HG03439 (cell line): ENCODE measurements at regions not wholly inside any gene's neighbourhood (a gene's known extent, or its start where the extent isn't known, plus 50 kb on each side); places are given as distances from the start of the nearest gene placed in this dataset.

Source experiments
- ATAC-seq: cut with Tn5 transposase; IDR thresholded peaks from one replicate; pipeline ENCODE4 v1.9.1; 2021; ENCODE audit warnings: mild to moderate bottlenecking, moderate library complexity; ENCODE audit not compliant: unreplicated experiment

DNA sequence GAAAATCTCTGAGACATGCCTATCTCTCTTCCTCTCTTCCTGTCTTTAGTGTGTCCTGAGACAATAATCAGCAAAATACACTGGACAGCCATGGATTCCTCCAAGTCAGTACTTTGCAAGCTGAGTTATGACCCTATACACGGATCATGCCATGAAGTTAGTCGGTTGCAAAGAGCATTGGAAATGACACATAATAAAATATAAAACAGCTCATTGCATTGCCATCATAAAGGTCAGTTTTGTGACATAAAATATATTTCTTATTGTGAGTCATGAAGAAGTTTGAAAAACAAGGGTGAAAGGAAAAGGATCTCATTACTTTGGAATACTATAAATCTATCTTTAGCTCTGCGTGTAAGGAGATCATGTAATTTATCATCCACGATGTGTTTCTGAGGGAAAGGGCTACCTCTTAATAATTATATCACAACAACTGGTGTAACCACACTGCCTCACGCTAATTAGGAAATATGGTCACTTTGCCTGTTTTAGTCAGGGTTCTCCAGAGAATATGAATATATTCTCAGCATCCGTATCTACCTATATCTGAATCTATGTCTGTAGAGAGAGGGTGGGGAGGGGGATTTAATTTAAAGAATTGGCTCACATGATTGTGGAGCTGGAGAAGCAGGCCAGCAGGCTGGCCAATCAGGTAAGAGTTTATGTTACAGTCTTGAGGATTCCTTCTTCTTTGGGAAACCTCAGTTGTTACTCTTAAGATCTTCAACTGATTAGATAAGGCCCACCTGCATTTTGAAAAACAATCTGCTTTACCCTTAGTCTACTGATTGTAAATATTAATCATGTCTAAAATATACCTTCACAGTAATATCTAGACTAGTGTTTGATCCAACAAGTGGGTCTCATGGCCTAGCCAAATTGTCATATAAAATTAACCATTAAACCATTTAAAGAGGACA is 198.8 kb downstream of the FAT3 start:
- no peak for ATAC-seq

GRCh38 chr11:92424281-92424680 is 199.7 kb downstream of the FAT3 start:
- ATAC-seq = no peak

DNA sequence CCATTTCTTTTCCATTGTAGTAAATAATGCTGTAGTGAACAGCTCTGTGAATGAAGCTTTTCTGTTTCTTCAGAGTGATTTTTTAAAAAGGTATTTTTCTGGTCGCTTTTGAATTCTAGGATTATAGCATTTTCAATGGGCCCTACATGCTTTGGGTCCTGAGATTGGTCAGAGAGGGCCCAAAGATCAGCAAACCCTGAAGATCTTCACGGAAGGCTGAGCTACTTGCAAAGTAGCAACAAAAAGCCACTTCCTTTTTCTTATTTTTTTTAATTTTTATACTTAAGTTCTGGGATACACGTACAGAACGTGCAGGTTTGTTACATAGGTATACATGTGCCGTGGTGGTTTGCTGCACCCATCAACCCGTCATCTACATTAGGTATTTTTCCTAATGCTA is 200.5 kb downstream of the FAT3 start:
- no peak for ATAC-seq

DNA sequence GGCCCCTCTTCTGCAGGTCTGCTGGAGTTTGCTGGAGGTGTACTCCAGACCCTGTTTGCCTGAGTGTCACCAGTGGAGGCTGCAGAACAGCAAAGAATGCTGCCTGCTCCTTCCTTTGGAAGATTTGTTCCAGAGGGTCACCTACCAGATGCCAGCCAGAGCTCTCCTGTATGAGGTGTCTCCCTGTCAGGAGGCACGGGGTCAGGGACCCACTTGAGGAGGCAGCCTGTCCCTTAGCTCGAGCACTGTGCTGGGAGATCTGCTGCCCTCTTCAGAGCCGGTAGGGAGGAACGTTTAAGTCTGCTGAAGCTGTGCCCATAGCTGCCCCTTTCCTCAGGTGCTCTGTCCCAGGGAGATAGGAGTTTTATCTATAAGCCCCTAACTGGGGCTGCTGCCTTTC is 207.9 kb downstream of the FAT3 start:
- ATAC-seq = no peak

GRCh38 chr11:92436034-92436920 is 211.7 kb downstream of the FAT3 start:
- no peak for ATAC-seq

DNA sequence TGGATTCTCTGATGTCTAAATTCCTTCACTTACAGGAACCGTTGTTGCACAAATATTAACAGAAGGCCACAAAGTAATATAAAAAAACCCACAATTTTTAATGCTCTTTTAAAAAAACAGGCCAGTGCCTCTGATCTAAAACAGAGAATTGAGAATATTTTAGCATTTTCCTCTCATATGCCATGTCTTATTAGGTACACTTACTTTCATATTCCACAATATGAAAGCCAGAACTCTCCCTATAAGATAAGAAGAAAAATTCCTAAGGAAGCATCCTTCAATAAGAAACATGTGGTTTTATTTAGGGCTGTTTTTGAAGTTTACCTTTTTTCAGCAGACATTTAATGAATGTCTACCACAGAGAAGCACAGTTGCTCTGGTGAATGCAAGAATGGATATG is 214.5 kb downstream of the FAT3 start:
- no peak for ATAC-seq

GRCh38 chr11:92440701-92441442 is 216.3 kb downstream of the FAT3 start:
- no peak for ATAC-seq

DNA sequence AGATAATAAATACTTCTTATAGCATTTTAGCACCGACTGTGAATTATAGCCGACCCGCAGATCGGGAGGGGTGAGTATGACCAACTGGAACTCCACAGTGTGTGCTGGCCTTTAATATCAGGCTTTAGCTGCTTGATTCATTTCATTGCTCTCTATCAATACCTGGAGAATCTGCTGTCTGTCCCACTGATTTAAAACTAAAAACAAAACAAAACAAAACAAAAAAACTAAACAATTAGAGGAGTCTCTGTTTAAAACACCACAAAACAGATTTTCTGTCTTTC is 216.8 kb downstream of the FAT3 start:
- no peak for ATAC-seq

DNA sequence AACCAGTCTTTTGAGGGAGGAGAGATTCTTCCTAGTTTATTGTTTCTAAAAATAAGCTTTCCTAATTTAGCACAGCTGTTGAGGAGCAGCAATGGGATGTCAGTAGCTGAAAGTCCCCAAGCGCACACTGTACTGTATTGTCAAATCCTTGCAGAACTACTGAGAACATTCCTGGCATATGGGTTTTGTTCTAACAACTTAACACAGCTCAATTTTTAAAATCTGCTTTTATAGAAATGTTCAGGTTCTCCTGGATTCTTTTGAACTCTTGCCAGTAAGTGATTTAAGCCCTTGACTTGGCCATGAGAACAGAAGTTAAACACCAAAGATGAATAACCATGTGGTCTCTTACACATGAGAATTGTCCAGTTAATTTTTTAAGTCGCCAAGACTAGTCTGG is 218.6 kb downstream of the FAT3 start:
- ATAC-seq = no peak

DNA sequence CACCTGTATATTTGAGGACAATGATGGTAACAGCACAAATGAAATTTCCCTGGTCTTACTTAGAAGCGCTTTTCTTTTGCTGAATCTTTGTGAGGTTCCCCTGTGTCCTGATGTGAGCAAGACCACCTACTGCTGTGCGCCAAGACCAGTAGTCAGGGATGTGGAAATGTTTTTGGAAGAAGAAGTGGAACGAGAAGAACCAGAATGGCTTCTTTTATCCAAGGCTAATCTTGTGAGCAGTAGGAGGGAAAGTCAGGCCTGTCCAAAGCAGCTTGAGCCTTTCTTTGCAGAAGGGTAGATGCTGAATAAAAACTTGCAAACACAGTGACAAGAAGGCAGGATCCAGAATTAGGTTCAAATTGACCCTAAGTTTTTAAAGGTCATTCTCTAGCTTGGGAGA is 223.0 kb downstream of the FAT3 start:
- ATAC-seq = no peak

DNA sequence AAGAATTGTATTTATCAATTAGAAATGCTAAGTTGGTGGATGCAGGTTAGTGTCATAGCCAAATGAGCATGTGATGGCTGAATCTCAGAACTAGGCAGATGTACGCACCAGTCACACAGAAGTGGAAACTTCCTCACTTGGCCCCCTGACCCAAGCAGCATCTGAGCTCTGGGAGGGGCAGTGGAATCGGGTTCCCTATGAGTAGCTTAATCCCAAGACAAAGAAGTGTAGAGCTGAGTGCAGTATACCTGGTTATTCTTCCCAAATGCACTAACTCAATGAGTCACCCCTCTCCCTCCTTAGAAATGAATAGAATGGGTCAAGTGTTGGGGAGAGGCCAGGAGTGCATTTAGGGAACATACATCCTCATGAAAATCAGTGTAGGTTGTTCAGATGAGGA is 224.6 kb downstream of the FAT3 start:
- ATAC-seq = no peak

GRCh38 chr11:92449780-92450179 is 225.2 kb downstream of the FAT3 start:
- no peak for ATAC-seq

DNA sequence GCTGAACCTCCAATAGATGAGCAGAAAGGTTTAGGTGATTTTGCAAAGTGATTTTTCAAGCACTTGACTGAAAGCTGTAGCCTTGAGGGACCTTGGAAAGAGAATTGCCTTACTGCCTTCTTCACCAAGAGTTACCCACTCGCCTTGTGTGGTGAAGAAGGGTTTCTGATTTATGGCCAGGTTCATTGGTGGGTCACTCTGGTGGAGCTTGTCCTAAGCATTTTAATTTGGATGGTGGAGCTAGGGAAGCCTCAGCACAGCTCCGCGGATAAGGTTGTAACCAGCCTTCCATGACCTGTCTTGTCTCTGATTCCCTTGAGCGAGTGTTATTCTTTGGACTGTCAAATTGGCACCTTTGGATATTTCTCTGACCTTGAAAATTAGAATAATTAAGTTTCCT is 226.4 kb downstream of the FAT3 start:
- ATAC-seq = no peak

DNA sequence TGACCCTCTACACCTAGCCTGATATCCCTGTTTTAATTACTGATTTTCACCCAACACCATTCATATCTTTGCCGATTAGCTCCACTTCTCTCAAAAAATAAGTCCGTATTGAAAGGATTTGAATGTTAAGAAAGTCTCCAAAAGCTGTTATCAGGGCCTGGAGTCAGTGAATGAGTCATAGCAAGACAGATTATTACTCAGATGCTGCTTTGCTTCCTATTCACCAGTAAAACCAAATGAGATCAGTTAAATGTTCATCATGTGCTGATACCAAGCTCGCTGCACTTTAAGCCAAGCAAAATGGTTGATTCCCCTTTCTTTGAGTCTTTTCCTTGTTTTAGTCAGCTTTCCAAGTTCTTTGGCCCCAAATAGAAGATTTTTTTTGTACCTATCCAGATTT is 228.4 kb downstream of the FAT3 start:
- no peak for ATAC-seq

GRCh38 chr11:92455210-92455790 is 230.7 kb downstream of the FAT3 start:
- no peak for ATAC-seq

- no peak for ATAC-seq
Measured at GRCh38 chr11:92457250-92457649, 232.6 kb downstream of the FAT3 start.

GRCh38 chr11:92458486-92458885 is 233.9 kb downstream of the FAT3 start:
- no peak for ATAC-seq

GRCh38 chr11:92460213-92460612 is 235.6 kb downstream of the FAT3 start:
- no peak for ATAC-seq

GRCh38 chr11:92461447-92461846 is 236.8 kb downstream of the FAT3 start:
- no peak for ATAC-seq

DNA sequence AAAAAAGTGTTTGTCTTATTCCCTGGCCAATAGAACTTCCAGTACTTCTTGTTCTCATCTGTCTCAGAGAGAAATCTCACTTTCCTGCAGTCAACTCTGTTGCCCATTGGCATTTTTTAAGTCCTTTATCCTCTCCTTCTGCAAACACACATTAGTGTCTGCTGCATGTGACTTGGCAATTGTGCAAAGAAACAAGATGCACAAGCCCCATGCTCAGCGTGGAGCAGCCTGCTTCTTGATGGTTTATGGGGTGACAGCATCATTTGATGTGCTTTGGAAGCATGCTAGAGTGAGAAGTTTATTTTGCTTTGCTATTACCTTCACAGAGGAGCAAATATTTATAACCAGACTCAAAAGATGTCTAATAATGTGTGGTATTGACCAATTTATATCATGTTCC is 238.2 kb downstream of the FAT3 start:
- ATAC-seq = no peak

DNA sequence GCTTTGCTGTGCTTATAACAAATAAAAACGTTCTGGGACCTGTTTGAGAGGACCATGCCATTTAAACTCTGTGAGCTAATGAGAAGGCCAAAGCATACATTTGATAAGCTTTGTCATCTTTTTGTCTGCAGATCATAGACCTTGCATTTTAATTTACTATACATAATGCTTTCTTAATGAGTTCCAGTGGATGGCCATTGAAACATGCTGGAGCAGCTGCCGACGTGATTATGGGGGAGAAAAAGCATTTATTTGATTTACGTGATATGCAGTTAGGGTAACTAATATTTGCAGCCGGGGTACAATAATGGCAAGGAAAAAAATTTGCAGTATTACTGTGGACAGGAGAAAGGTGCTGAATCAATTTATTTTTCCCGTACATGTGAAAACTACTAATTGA is 240.2 kb downstream of the FAT3 start:
- ATAC-seq = no peak
